Tibial nerve (tissue), 4 donors: ENCODE measurements at regions not wholly inside any gene's neighbourhood (a gene's known extent, or its start where the extent isn't known, plus 50 kb on each side); places are given as distances from the start of the nearest gene placed in this dataset.

Source experiments
- DNase-seq, 2 donors: peaks; one replicate each; pipeline ENCODE4 v3.0.0-alpha.2; 2019; ENCODE audit warnings: low spot score in 2 of 2
- H3K27ac ChIP-seq, 4 donors: fragments of 200-600 bp; sonication (generic) in 3 of 4; one replicate each; pipeline ENCODE4 v1.5.1; 2017 to 2019; ENCODE audit warnings: mild to moderate bottlenecking in 1 of 4
- H3K27me3 ChIP-seq, 2 donors: fragments of 200-600 bp; sonication (generic) in 1 of 2; one replicate each; pipeline versions ENCODE4 v1.5.1 to v1.6.0; 2017 to 2019
- H3K36me3 ChIP-seq, 3 donors: fragments of 200-600 bp; sonication (generic); one replicate each; pipeline ENCODE4 v1.5.1; 2018 to 2019
- H3K4me1 ChIP-seq, 4 donors: fragments of 200-600 bp; sonication (generic) in 3 of 4; one replicate each; pipeline ENCODE4 v1.5.1; 2017 to 2019
- H3K4me3 ChIP-seq, 4 donors: fragments of 200-600 bp; sonication (generic) in 3 of 4; one replicate each; pipeline ENCODE4 v1.5.1; 2017 to 2019; ENCODE audit warnings: mild to moderate bottlenecking in 1 of 4, moderate library complexity in 1 of 4
- H3K9me3 ChIP-seq, 4 donors: fragments of 200-600 bp; sonication (generic) in 3 of 4; one replicate each; pipeline ENCODE4 v1.5.1; 2017 to 2019
- CTCF ChIP-seq, 5 experiments: fragments of 200-600 bp in 3 of 5; fragments of 450-650 bp in 2 of 5; sonication (generic) in 3 of 5; IDR thresholded peaks; one replicate each; pipeline ENCODE4 v1.5.1; 2016 to 2019; ENCODE audit warnings: antibody characterized with exemption in 5 of 5, mild to moderate bottlenecking in 3 of 5, moderate library complexity in 2 of 5
- EP300 ChIP-seq, 2 donors: sonication (generic); formaldehyde crosslinking; IDR thresholded peaks; one replicate each; pipeline ENCODE4 v1.6.1; 2017; ENCODE audit warnings: antibody characterized with exemption in 2 of 2, mild to moderate bottlenecking in 1 of 2
- POLR2A ChIP-seq, 2 donors: fragments of 450-650 bp; IDR thresholded peaks; one replicate each; pipeline ENCODE4 v1.6.1; 2017; ENCODE audit warnings: antibody characterized with exemption in 2 of 2, mild to moderate bottlenecking in 2 of 2, moderate library complexity in 2 of 2
- WGBS, 2 donors: methylation state at CpG; one replicate each; pipeline ENCODE4 v1.1.5; 2018; 5-methylcytosine and 5-hydroxymethylcytosine counted together

- no peak for DNase-seq
- Histone ChIP-seq H3K27ac (no peak overlapping the region), H3K27me3 (no peaks in the 10 kb centered on the region), H3K36me3 (no peaks in the 10 kb centered on the region), H3K4me3 (no peak overlapping the region), H3K9me3 (no peaks in the 10 kb centered on the region), H3K4me1 (no peaks in the 10 kb centered on the region)
- 47 to 50% methylated on average over 15 of the region's 15 CpGs for WGBS, 2 donors
- no peak for TF ChIP-seq CTCF (IDR thresholded peaks at IDR 0.05)
- no peak for TF ChIP-seq EP300 (IDR thresholded peaks at IDR 0.05)
- TF ChIP-seq POLR2A (IDR thresholded peaks at IDR 0.05): no peak
Observed at GRCh38 chr18:78303519-78304191, 676.0 kb upstream of the SALL3 start.

GRCh38 chr18:78304192-78305164 is 675.1 kb upstream of the SALL3 start:
- TF ChIP-seq POLR2A (IDR thresholded peaks at IDR 0.05): no peak
- no peaks in the 10 kb centered on the region for H3K4me1 ChIP-seq
- H3K27ac ChIP-seq: no peak overlapping the region
- no peaks in the 10 kb centered on the region for H3K27me3 ChIP-seq
- 77 to 82% methylated on average over 25 of the region's 25 CpGs for WGBS, 2 donors
- no peak overlapping the region for H3K4me3 ChIP-seq
- no peaks in the 10 kb centered on the region for H3K9me3 ChIP-seq
- no peaks in the 10 kb centered on the region for H3K36me3 ChIP-seq
- no peak for DNase-seq

GRCh38 chr18:78305789-78306188 is 673.8 kb upstream of the SALL3 start:
- 69 to 73% methylated on average over 6 of the region's 6 CpGs for WGBS, 2 donors
- no peaks in the 10 kb centered on the region for H3K4me1 ChIP-seq
- H3K27me3 ChIP-seq: no peaks in the 10 kb centered on the region
- DNase-seq: no peak
- H3K4me3 ChIP-seq: no peak overlapping the region
- no peak overlapping the region for H3K27ac ChIP-seq
- no peaks in the 10 kb centered on the region for H3K9me3 ChIP-seq
- no peaks in the 10 kb centered on the region for H3K36me3 ChIP-seq
- TF ChIP-seq CTCF (IDR thresholded peaks at IDR 0.05): no peak
- TF ChIP-seq POLR2A (IDR thresholded peaks at IDR 0.05): no peak
- TF ChIP-seq EP300 (IDR thresholded peaks at IDR 0.05): no peak

GRCh38 chr18:78309307-78309706 is 670.3 kb upstream of the SALL3 start:
- 71 to 82% methylated on average over 42 of the region's 42 CpGs for WGBS, 2 donors

GRCh38 chr18:78309924-78310323 is 669.7 kb upstream of the SALL3 start:
- Histone ChIP-seq H3K9me3 (no peaks in the 10 kb centered on the region), H3K27me3 (no peaks in the 10 kb centered on the region), H3K36me3 (no peaks in the 10 kb centered on the region), H3K27ac (no peak overlapping the region), H3K4me1 (no peaks in the 10 kb centered on the region), H3K4me3 (no peak overlapping the region)
- DNase-seq: no peak
- 52 to 55% methylated on average over 8 of the region's 8 CpGs for WGBS, 2 donors
- TF ChIP-seq POLR2A (IDR thresholded peaks at IDR 0.05) (no peak), CTCF (IDR thresholded peaks at IDR 0.05) (no peak), EP300 (IDR thresholded peaks at IDR 0.05) (no peak)

More at GRCh38 chr18:78309307-78309706, 670.3 kb upstream of the SALL3 start:
- H3K4me1 ChIP-seq: no peaks in the 10 kb centered on the region
- H3K4me3 ChIP-seq: no peak overlapping the region
- H3K27ac ChIP-seq: no peak overlapping the region
- no peaks in the 10 kb centered on the region for H3K9me3 ChIP-seq
- TF ChIP-seq CTCF (IDR thresholded peaks at IDR 0.05): no peak
- no peak for DNase-seq
- H3K27me3 ChIP-seq: no peaks in the 10 kb centered on the region
- H3K36me3 ChIP-seq: no peaks in the 10 kb centered on the region
